H1 (cell line): ENCODE measurements at regions not wholly inside any gene's neighbourhood (a gene's known extent, or its start where the extent isn't known, plus 50 kb on each side); places are given as distances from the start of the nearest gene placed in this dataset.

Experiments
- BACH1 ChIP-seq: IDR thresholded peaks from 2 replicates; pipeline ENCODE4 v1.6.1; 2012; ENCODE audit warnings: low read length, improper control_type of control experiment
- EZH2 ChIP-seq: fragments of 200-600 bp; sonication (generic); IDR thresholded peaks from 2 replicates; pipeline ENCODE4 v1.7.1; 2012; ENCODE audit warnings: low read depth, mild to moderate bottlenecking, moderate library complexity, low read length, inconsistent platforms; ENCODE audit not compliant: severe bottlenecking
- GABPA ChIP-seq: IDR thresholded peaks from 2 replicates; pipeline ENCODE4 v1.6.1; 2011; ENCODE audit warnings: mild to moderate bottlenecking, low read length, moderate library complexity, borderline replicate concordance; ENCODE audit not compliant: insufficient read depth
- MAFK ChIP-seq: IDR thresholded peaks from 2 replicates; pipeline ENCODE4 v1.6.1; 2012; ENCODE audit warnings: low read depth, mild to moderate bottlenecking, improper control_type of control experiment, low read length
- POLR2A ChIP-seq, 2 experiments: IDR thresholded peaks; 1 replicate in 1 of 2; 2 replicates in 1 of 2; pipeline ENCODE4 v1.6.1; 2011; ENCODE audit warnings: low read depth in 2 of 2, low read length in 2 of 2, mild to moderate bottlenecking in 2 of 2; ENCODE audit errors: control extremely low read depth in 1 of 2
- POLR2AphosphoS5 ChIP-seq: IDR thresholded peaks from 2 replicates; pipeline ENCODE4 v1.6.1; 2011; ENCODE audit warnings: low read depth, low read length
- RAD21 ChIP-seq, 2 experiments: IDR thresholded peaks in 1 of 2; conservative IDR thresholded peaks in 1 of 2; 2 replicates each; pipeline ENCODE4 v1.6.1; 2011; ENCODE audit warnings: low read depth in 2 of 2, low read length in 2 of 2, improper control_type of control experiment in 1 of 2, inconsistent platforms in 1 of 2, mild to moderate bottlenecking in 1 of 2, moderate library complexity in 1 of 2
- SUZ12 ChIP-seq: fragments of 200-600 bp; sonication (generic); IDR thresholded peaks from 2 replicates; pipeline ENCODE4 v1.6.1; 2012; ENCODE audit warnings: mild to moderate bottlenecking, inconsistent platforms, low read length, moderate library complexity, mixed read lengths
- TF ChIP-seq, protein P1 (sequence below), 3 experiments: IDR thresholded peaks; 1 replicate in 2 of 3; 2 replicates in 1 of 3; pipeline versions ENCODE4 v1.5.1 to v1.6.1; 2011; ENCODE audit warnings: low read length in 3 of 3, mild to moderate bottlenecking in 3 of 3, inconsistent platforms in 2 of 3, low read depth in 1 of 3, moderate library complexity in 1 of 3; ENCODE audit not compliant: insufficient read depth in 1 of 3; ENCODE audit errors: control extremely low read depth in 1 of 3

DNA sequence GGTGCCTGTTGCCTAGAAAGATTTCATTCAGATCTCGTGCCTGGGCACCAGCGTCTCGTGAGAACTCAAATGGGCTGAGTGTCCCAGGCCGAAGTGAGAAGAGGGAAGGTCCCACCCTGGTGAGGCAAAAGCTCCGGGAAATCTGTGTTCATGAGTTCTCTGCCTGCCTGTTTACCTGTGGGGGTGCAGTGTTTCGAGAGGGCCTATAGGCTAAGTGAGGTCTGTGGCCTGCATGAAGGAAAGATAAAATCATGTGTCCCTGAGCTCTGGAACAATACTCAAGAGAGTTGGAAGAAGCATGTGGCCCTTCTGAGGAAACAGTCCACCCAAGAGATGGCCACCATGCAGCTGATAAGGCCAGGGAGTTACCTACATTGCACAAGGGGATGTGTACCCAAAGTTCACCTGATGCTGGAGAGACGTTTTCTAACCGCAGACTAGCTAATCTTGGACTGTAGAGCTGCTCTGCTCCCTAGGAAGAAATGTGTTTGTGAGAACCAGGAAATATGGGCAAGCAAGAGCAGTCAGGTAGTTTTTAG, 63.5 kb upstream of the ST3GAL5 start:
- TF ChIP-seq SUZ12 = no peak
- TF ChIP-seq, protein P1, sequence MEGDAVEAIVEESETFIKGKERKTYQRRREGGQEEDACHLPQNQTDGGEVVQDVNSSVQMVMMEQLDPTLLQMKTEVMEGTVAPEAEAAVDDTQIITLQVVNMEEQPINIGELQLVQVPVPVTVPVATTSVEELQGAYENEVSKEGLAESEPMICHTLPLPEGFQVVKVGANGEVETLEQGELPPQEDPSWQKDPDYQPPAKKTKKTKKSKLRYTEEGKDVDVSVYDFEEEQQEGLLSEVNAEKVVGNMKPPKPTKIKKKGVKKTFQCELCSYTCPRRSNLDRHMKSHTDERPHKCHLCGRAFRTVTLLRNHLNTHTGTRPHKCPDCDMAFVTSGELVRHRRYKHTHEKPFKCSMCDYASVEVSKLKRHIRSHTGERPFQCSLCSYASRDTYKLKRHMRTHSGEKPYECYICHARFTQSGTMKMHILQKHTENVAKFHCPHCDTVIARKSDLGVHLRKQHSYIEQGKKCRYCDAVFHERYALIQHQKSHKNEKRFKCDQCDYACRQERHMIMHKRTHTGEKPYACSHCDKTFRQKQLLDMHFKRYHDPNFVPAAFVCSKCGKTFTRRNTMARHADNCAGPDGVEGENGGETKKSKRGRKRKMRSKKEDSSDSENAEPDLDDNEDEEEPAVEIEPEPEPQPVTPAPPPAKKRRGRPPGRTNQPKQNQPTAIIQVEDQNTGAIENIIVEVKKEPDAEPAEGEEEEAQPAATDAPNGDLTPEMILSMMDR (IDR thresholded peaks at IDR 0.05; ENCODE audit: control extremely low read depth in 1 of 3, insufficient read depth in 1 of 3, low read depth in 1 of 3, low read length in 3 of 3) = no peak
- no peak for TF ChIP-seq EZH2
- TF ChIP-seq GABPA = no peak
- no peak for TF ChIP-seq POLR2AphosphoS5
- TF ChIP-seq BACH1 = no peak
- no peak for TF ChIP-seq POLR2A (IDR thresholded peaks at IDR 0.05; ENCODE audit: control extremely low read depth in 1 of 2, low read depth in 2 of 2, low read length in 2 of 2)
- TF ChIP-seq RAD21 (IDR thresholded peaks at IDR 0.05 in 1 of 2, conservative IDR thresholded peaks at IDR 0.05 in 1 of 2; ENCODE audit: low read depth in 2 of 2, low read length in 2 of 2) = no peak
- no peak for TF ChIP-seq MAFK
